Activated CD4-positive, alpha-beta memory T cell treated with anti-CD3 and anti-CD28 coated beads for 36 hours (primary cell): ENCODE measurements at regions not wholly inside any gene's neighbourhood (a gene's known extent, or its start where the extent isn't known, plus 50 kb on each side); places are given as distances from the start of the nearest gene placed in this dataset.

Source experiments
- CTCF ChIA-PET: fragments of 350-600 bp; sonication (Branson Sonifier 250); formaldehyde crosslinking; loops from one replicate; lab custom pipeline; 2021; ENCODE audit warnings: antibody characterized with exemption, inconsistent platforms; lab: Charles Lee
- POLR2A ChIA-PET: fragments of 350-600 bp; sonication (Branson Sonifier 250); formaldehyde crosslinking; loops from one replicate; lab custom pipeline; 2021; ENCODE audit warnings: antibody characterized with exemption; lab: Charles Lee
- DNase-seq: peaks from one replicate; pipeline ENCODE4 v3.0.0-alpha.2; 2020
- H3K27ac Mint-ChIP-seq: one replicate; pipeline ENCODE4 v1.8.0; 2021; ENCODE audit warnings: mixed read lengths
- H3K27me3 Mint-ChIP-seq: one replicate; pipeline ENCODE4 v1.8.0; 2021; ENCODE audit warnings: mixed read lengths
- H3K36me3 Mint-ChIP-seq: one replicate; pipeline ENCODE4 v1.8.0; 2021; ENCODE audit warnings: mixed read lengths
- H3K4me1 Mint-ChIP-seq: one replicate; pipeline ENCODE4 v1.8.0; 2021; ENCODE audit warnings: low read depth, mixed read lengths
- H3K4me3 Mint-ChIP-seq: one replicate; pipeline ENCODE4 v1.8.0; 2021; ENCODE audit warnings: mild to moderate bottlenecking, mixed read lengths
- H3K9me3 Mint-ChIP-seq: one replicate; pipeline ENCODE4 v1.8.0; 2021; ENCODE audit warnings: mixed read lengths
- intact Hi-C: fragments of 100-400 bp; cut with micrococcal nuclease; formaldehyde crosslinking; loops from one replicate; pipeline ENCODE4 v1.15.1; 2023

DNA sequence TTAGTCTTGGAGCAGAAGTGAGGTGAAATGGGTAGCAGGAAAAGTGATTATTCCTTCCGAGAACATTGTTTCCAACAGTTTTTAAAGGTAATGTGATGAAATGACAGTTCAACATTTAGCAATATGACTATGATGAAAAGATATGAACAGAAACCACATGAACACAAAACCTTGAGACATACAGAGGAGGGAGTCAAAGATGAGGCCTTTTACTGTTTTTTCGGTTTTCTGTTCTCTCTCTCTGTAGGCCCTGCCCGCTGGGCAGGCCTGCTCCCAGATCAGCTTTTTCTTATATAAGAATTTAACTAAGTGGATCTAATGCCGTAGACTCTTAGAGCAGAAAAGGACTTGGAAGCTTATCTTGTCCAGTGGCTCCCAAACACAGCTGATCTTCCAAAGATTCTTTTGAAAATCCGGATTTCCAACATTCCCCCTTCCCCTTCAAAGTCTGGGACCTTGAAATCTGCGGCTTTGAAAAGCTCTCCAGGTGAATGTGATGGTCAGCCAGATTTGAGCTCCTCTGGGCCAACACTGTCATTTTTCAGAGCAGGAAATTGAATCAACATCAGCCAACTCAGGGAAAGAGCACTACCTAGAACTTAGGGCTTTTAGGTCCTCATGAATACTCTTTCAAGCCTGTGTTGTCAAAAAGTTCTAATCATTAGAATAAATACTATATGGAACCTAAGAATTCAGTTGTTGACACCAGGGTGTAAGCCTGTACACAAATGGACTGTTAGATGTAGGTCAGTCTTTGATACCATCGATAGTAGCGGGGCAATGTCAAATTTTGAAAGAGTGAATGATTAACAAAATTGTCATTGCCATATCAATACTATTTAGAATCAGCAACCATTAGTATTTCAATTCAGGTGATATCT lies 372.7 kb downstream of the SHQ1 start:
- Mint-ChIP-seq H3K4me1 (peaks cover 52% of the 10 kb centered on the region), H3K4me3 (peak overlapping the region; percentile 6), H3K27me3 (no peaks in the 10 kb centered on the region), H3K27ac (peak overlapping the region; percentile 89), H3K9me3 (peaks cover 9% of the 10 kb centered on the region), H3K36me3 (peaks cover 7% of the 10 kb centered on the region)
- DNase-seq, result no peak
- ChIA-PET CTCF (no interaction called here), POLR2A (interaction anchor here (1.1 to 1.6 kb wide), 3 partner anchors 8 to 45 kb away, joined by 3 to 5 read pairs (median 4); no protein-coding TSS in a partner anchor)
- intact Hi-C loops, result loop anchor here (1.0 to 5.0 kb wide), 4 partner anchors 8 to 478 kb away; no protein-coding TSS in a partner anchor

DNA sequence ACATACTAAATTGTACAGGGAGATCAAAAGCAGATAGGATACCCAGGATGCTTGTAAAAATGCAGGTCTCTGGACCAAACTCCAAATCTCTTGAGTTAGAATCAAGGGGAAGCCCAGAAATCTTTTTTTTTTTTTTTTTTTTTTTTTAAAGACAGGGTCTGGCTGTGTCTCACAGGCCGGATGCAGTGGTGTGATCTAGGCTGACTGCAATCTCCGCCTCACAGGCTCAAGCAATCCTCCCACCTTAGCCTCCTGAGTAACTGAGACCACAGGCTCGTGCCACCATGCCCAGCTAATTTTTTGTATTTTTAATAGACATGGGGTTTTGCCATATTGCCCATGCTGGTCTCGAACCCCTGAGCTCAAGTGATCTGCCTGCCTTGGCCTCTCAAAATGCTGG lies 373.5 kb downstream of the SHQ1 start:
- POLR2A ChIA-PET, result interaction anchor here (1.1 to 1.5 kb wide), 2 partner anchors 9 to 27 kb away, joined by 3 to 4 read pairs; no protein-coding TSS in a partner anchor
- Mint-ChIP-seq H3K4me3 (peak overlapping the region; percentile 6), H3K27me3 (no peaks in the 10 kb centered on the region), H3K4me1 (peaks cover 44% of the 10 kb centered on the region), H3K36me3 (no peaks in the 10 kb centered on the region), H3K9me3 (peaks cover 2% of the 10 kb centered on the region), H3K27ac (peak overlapping the region; percentile 89)
- intact Hi-C loops, result loop anchor here (1.0 to 5.0 kb wide), 4 partner anchors 9 to 477 kb away; no protein-coding TSS in a partner anchor
- CTCF ChIA-PET, result no interaction called here
- DNase-seq, result peak; percentile 38

DNA sequence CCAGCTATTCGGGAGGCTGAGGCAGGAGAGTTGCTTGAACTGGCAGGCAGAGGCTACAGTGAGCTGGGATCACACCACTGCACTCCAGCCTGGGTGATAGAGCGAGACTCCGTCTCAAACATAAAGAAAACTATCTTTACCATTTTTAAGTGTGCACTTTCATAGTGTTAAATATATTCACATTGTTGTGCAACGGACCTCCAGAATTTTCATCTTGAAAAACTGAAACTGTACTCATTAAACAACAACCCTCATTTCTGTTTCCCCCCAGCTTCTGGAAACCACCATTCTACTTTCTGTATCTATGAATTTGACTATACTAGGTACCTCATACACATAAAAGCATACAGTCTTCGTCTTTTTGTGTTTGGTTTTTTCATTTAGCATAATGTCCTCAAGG lies 375.1 kb downstream of the SHQ1 start:
- peaks cover 40% of the 10 kb centered on the region for H3K4me1 Mint-ChIP-seq
- no peak overlapping the region for H3K4me3 Mint-ChIP-seq
- H3K9me3 Mint-ChIP-seq, result no peaks in the 10 kb centered on the region
- DNase-seq, result no peak
- peaks cover 2% of the 10 kb centered on the region for H3K27me3 Mint-ChIP-seq
- intact Hi-C loops, result loop anchor here (1.0 kb wide), 3 partner anchors 18 to 250 kb away; partner anchors contain the start of gene RYBP
- H3K27ac Mint-ChIP-seq, result peak overlapping the region; percentile 61
- ChIA-PET CTCF (interaction anchor here (1.0 kb wide), 1 partner anchor 54 kb away, joined by 5 read pairs; no protein-coding TSS in a partner anchor), POLR2A (interaction anchor here (0.6 to 1.5 kb wide), 6 partner anchors 10 to 532 kb away, joined by 3 to 8 read pairs (median 4); no protein-coding TSS in a partner anchor)
- H3K36me3 Mint-ChIP-seq, result no peaks in the 10 kb centered on the region

DNA sequence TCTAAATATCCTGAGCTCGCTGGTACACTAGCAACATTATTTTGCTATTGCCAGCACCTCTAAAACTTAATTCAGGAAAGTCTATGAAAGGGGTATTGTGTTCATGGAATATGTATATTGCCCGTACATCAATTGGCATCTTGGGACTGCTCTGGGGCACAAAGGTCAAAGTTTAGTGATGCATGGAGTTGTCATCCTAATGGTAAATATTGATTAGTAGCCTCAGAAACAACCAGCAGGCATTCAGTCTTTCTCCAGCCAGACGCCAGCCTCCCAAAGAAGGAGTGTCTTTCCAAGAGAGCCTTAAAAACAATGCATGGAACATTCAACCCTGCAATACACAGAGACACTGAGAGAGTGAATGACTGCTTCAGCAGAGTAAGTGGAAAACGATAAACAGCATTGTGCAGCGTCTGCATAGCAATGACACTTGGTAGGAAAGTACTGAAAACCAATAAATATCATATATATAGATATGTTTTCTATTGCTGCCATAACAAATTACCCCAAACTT lies 377.3 kb downstream of the SHQ1 start:
- intact Hi-C loops, result no loop called here
- Mint-ChIP-seq H3K4me3 (no peak overlapping the region), H3K36me3 (no peaks in the 10 kb centered on the region), H3K27me3 (peaks cover 4% of the 10 kb centered on the region), H3K9me3 (no peaks in the 10 kb centered on the region), H3K27ac (no peak overlapping the region), H3K4me1 (peaks cover 28% of the 10 kb centered on the region)
- no peak for DNase-seq
- ChIA-PET POLR2A (no interaction called here), CTCF (no interaction called here)

DNA sequence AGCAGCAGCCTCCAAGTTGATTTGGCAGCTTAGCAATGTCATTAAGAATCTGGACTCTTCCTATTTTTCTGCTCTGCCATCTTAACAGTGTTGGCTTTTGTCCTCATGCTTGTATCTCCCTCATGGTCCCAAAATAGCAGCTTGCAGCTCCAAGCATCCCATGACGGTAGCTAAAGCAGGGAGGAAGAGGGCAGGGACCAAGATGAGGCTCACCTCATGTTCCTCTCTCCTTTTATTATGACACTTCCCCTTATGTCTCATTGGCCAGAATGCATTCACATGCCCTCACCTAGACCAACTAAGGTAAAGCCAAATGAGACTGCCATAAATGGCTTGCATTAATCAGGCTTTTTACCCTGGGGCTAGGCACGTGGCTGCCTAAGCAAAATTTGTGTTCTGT lies 382.4 kb downstream of the SHQ1 start:
- intact Hi-C loops, result no loop called here
- POLR2A ChIA-PET, result no interaction called here
- H3K27me3 Mint-ChIP-seq, result peaks cover 13% of the 10 kb centered on the region

DNA sequence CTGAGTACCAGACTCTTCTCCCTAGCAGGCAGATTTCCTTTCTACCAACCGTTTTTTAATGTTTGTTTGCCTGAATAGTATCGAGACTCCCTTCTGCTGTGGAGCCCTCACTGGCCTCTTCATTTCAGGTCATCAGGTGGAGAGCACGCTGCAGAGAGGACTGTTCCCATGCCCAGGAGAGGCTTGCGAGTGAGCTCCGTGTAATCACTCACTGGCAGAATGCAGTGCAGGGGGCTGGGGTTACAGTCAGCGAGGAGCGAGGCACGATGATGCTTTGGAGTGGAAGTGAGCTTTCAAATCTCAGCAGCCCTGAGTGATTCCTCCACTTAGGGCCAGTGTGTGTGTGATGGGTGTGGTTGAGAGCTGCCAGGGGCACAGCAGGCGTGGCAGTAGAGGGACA lies 385.2 kb downstream of the SHQ1 start:
- no peak overlapping the region for H3K4me3 Mint-ChIP-seq
- H3K27ac Mint-ChIP-seq, result no peak overlapping the region
- intact Hi-C loops, result no loop called here
- H3K27me3 Mint-ChIP-seq, result peaks cover 20% of the 10 kb centered on the region
- H3K4me1 Mint-ChIP-seq, result peaks cover 3% of the 10 kb centered on the region
- DNase-seq, result no peak
- ChIA-PET CTCF (no interaction called here), POLR2A (no interaction called here)
- no peaks in the 10 kb centered on the region for H3K36me3 Mint-ChIP-seq
- H3K9me3 Mint-ChIP-seq, result no peaks in the 10 kb centered on the region

More for the DNA sequence above, 382.4 kb downstream of the SHQ1 start:
- Mint-ChIP-seq H3K27ac (no peak overlapping the region), H3K36me3 (no peaks in the 10 kb centered on the region), H3K9me3 (no peaks in the 10 kb centered on the region), H3K4me1 (peaks cover 3% of the 10 kb centered on the region), H3K4me3 (no peak overlapping the region)
- no peak for DNase-seq
- CTCF ChIA-PET, result no interaction called here

DNA sequence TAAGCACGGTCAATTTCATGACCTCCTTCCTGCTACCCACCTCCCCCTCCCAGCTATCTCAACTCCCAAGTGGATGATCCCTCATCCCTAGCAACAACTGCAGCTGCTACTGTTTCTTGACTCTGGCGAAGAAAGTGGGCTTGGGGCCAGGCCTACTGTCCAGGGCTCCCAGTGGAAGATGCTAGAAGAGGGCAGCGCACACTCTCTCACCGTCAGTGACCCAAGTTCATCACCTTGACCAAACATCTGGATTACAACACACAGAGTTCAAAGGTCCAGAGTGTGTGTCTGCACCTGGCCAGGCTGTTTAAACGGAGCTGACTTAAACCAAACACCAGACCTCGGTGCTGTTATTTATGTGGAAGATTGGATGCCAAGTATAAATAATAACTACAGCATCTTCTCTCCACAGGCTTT lies 385.6 kb downstream of the SHQ1 start:
- H3K4me1 Mint-ChIP-seq, result peaks cover 3% of the 10 kb centered on the region
- H3K9me3 Mint-ChIP-seq, result no peaks in the 10 kb centered on the region
- H3K4me3 Mint-ChIP-seq, result no peak overlapping the region
- intact Hi-C loops, result no loop called here
- POLR2A ChIA-PET, result no interaction called here
- CTCF ChIA-PET, result no interaction called here
- no peak for DNase-seq
- H3K27me3 Mint-ChIP-seq, result peaks cover 20% of the 10 kb centered on the region
- H3K27ac Mint-ChIP-seq, result no peak overlapping the region
- no peaks in the 10 kb centered on the region for H3K36me3 Mint-ChIP-seq

DNA sequence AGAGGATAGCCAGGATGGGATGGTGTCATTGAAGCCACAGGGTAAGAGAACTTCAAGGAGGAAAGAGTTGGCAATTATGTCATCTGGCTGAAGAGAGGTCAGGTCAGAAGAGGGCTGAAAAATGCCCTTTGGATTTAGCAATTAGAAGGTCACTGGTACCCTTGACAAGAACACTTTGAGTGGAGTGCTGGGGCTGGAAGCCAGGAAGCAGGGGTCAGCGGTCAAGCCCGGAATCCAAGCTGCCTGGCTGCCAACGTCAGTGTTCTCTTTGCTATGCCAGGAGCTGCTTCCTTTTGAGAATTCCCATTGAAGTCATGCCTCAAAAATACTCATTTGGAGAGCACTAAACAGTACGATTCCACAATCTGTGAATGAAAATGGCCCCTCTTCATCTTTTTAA lies 386.5 kb downstream of the SHQ1 start:
- Mint-ChIP-seq H3K4me3 (no peak overlapping the region), H3K9me3 (no peaks in the 10 kb centered on the region), H3K4me1 (peaks cover 3% of the 10 kb centered on the region), H3K27me3 (peaks cover 20% of the 10 kb centered on the region), H3K27ac (no peak overlapping the region), H3K36me3 (no peaks in the 10 kb centered on the region)
- no peak for DNase-seq
- intact Hi-C loops, result no loop called here
- ChIA-PET CTCF (interaction anchor here (1.1 kb wide), 1 partner anchor 204 kb away, joined by 3 read pairs; no protein-coding TSS in a partner anchor), POLR2A (no interaction called here)

DNA sequence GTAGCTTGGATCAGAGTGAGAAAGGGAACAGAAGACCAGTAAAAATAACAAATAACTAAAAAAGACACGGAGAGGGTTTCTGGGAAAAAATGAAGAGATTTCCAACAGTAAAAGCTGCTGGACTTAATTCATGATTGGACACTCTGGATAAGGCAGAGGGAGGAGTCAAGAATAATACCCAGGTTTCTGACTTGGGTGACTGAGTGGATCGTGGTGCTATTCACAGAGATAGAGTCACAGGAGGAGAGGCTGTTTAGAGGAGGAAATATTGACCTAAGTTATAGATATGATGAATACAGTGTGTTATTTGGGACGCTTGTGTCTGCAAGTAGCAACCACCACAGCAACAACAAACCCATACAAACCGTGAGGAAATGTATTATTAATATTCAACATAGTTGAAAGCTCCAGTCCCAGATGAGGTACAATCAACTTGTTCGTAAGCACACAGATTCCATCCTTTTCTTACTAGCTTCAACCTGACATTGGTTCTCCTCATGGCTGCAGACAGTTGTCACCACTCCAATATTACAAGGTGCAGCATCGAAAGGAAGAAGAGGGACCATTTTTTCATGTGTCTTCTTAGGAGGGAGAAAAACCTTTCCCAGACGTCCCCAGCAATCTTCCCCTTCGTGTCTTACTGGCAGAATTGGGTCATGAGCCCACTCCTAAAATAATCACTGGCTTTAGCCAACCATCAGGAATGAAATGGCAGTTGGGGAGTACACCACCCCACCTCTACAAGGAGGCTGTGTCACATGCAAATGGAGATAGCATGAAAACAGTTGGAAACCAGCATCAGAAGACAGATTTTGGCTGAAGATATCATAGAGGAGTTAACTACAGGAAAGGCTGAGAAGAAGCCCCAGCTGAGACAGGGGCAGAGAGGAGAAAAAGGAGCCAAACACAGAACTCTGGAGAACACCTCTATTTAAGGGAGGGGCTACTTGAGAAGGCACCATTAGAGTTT lies 387.8 kb downstream of the SHQ1 start:
- CTCF ChIA-PET, result interaction anchor here (1.1 kb wide), 1 partner anchor 205 kb away, joined by 3 read pairs; no protein-coding TSS in a partner anchor
- intact Hi-C loops, result no loop called here
- H3K27me3 Mint-ChIP-seq, result peaks cover 18% of the 10 kb centered on the region
- H3K4me1 Mint-ChIP-seq, result peaks cover 8% of the 10 kb centered on the region
- no peaks in the 10 kb centered on the region for H3K36me3 Mint-ChIP-seq
- POLR2A ChIA-PET, result interaction anchor here (0.6 kb wide), 1 partner anchor 599 kb away, joined by 3 read pairs; no protein-coding TSS in a partner anchor
- H3K9me3 Mint-ChIP-seq, result no peaks in the 10 kb centered on the region
- DNase-seq, result no peak
- H3K4me3 Mint-ChIP-seq, result no peak overlapping the region
- no peak overlapping the region for H3K27ac Mint-ChIP-seq

DNA sequence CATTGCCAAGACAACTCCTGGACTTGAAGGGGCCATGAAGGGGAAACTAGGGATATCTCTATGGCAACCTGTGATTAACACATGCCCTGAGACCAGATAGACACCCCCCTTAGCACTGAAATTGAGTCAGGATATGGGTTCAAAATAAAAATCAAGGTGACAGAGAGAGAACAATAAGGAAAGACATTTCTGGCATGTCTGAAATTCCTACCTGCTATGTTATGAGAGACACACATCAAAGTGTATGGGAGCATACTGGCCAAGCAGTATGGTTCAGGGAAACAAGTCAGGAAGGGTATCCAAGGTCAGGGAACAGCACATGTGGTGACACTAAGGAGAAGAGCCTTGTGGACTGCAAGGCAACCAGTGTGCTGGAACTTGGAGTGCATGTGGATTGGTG lies 388.7 kb downstream of the SHQ1 start:
- H3K27ac Mint-ChIP-seq, result no peak overlapping the region
- no peak overlapping the region for H3K4me3 Mint-ChIP-seq
- CTCF ChIA-PET, result no interaction called here
- no peak for DNase-seq
- POLR2A ChIA-PET, result no interaction called here
- H3K27me3 Mint-ChIP-seq, result peaks cover 14% of the 10 kb centered on the region
- H3K36me3 Mint-ChIP-seq, result no peaks in the 10 kb centered on the region
- peaks cover 14% of the 10 kb centered on the region for H3K4me1 Mint-ChIP-seq
- intact Hi-C loops, result no loop called here
- no peaks in the 10 kb centered on the region for H3K9me3 Mint-ChIP-seq

DNA sequence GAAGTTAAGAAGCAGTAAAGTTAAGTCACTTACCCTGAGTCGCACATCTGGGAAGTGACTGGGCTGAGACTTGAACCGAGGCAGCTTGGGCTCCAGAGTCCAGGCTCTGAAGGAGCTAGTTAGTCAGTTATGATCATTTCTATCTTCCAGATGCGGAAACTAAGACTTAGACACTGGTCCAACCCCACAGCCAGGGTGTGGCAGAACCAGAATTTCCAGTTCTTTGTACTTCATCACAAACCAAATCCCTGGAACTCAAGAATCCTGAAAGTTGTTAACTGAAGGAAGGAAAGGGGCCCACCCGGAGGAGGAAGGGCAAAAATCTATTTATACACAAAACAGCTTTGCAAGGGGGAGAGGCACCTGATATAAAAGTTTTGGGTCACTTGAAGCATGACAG lies 389.9 kb downstream of the SHQ1 start:
- H3K4me1 Mint-ChIP-seq, result peaks cover 17% of the 10 kb centered on the region
- no peaks in the 10 kb centered on the region for H3K9me3 Mint-ChIP-seq
- H3K36me3 Mint-ChIP-seq, result no peaks in the 10 kb centered on the region
- DNase-seq, result no peak
- H3K4me3 Mint-ChIP-seq, result no peak overlapping the region
- ChIA-PET POLR2A (interaction anchor here (1.2 kb wide), 2 partner anchors 9 to 111 kb away, joined by 3 read pairs; no protein-coding TSS in a partner anchor), CTCF (no interaction called here)
- no peak overlapping the region for H3K27ac Mint-ChIP-seq
- peaks cover 18% of the 10 kb centered on the region for H3K27me3 Mint-ChIP-seq
- intact Hi-C loops, result no loop called here
